Smooth muscle cell (in vitro differentiated cells): ENCODE measurements at regions not wholly inside any gene's neighbourhood (a gene's known extent, or its start where the extent isn't known, plus 50 kb on each side); places are given as distances from the start of the nearest gene placed in this dataset.

Experiments
- DNase-seq: peaks from one replicate; lab custom pipeline; 2025; ENCODE audit not compliant: unreplicated experiment; lab: John Stamatoyannopoulos, UW
- H2AFZ ChIP-seq: fragments of 200-600 bp; sonication (generic); 2 replicates; pipeline ENCODE4 v1.6.0; 2016; ENCODE audit warnings: antibody characterized with exemption, low read depth, mild to moderate bottlenecking
- H3F3A ChIP-seq: fragments of 200-600 bp; sonication (generic); 2 replicates; pipeline ENCODE4 v1.6.0; 2017; ENCODE audit warnings: antibody characterized with exemption, low read depth
- H3K27ac ChIP-seq: fragments of 200-600 bp; sonication (generic); 2 replicates; pipeline ENCODE4 v1.5.1; 2016; ENCODE audit warnings: low read depth, mild to moderate bottlenecking
- H3K27me3 ChIP-seq: fragments of 200-600 bp; sonication (generic); 2 replicates; pipeline ENCODE4 v1.6.1; 2016; ENCODE audit warnings: low read depth, mild to moderate bottlenecking
- H3K36me3 ChIP-seq: fragments of 200-600 bp; sonication (generic); 2 replicates; pipeline ENCODE4 v1.5.1; 2016; ENCODE audit warnings: low read depth
- H3K4me1 ChIP-seq: fragments of 200-600 bp; sonication (generic); 2 replicates; pipeline ENCODE4 v1.5.1; 2016; ENCODE audit warnings: low read depth
- H3K4me2 ChIP-seq: fragments of 200-600 bp; sonication (generic); 2 replicates; pipeline ENCODE4 v1.6.0; 2016; ENCODE audit warnings: mild to moderate bottlenecking
- H3K4me3 ChIP-seq: fragments of 200-600 bp; sonication (generic); 2 replicates; pipeline ENCODE4 v1.5.1; 2016; ENCODE audit warnings: mild to moderate bottlenecking
- H3K79me2 ChIP-seq: fragments of 200-600 bp; sonication (generic); 2 replicates; pipeline ENCODE4 v1.6.0; 2016; ENCODE audit warnings: low read depth, mild to moderate bottlenecking
- H3K9ac ChIP-seq: fragments of 200-600 bp; sonication (generic); 2 replicates; pipeline ENCODE4 v1.6.0; 2016; ENCODE audit warnings: low read depth
- H3K9me3 ChIP-seq: fragments of 200-600 bp; sonication (generic); replicated peaks from 2 replicates; pipeline ENCODE4 v1.5.1; 2016; ENCODE audit warnings: low read depth
- H4K20me1 ChIP-seq: fragments of 200-600 bp; sonication (generic); 2 replicates; pipeline ENCODE4 v1.6.0; 2016; ENCODE audit warnings: low read depth
- CTCF ChIP-seq: fragments of 200-600 bp; sonication (generic); IDR thresholded peaks from 2 replicates; pipeline ENCODE4 v1.5.1; 2017; ENCODE audit warnings: borderline replicate concordance, mild to moderate bottlenecking, antibody characterized with exemption; ENCODE audit not compliant: insufficient read depth, poor library complexity, severe bottlenecking
- WGBS: methylation state at CpG from one replicate; pipeline ENCODE4 v1.1.7; 2016; ENCODE audit warnings: low lambda C conversion rate; 5-methylcytosine and 5-hydroxymethylcytosine counted together

DNA sequence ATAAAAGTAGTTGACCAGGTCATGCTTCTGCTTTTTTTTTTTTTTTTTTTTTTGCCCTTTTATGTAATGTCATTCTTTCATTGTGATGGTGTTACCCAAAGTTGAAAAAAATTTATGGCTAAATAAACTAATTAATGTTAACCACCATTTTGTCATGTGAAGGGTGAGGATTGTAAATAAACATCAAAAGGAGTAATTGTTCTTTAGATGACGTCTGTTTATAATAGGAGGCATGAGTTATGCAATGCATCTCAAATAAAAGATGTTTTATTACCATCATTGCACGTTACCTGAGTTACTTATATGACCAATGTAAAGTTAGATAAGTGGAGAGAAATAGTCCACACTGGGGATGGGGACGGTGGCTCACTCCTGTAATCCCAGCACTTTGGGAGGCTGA, 349.9 kb upstream of the PDE3A start:
- Histone ChIP-seq H3K79me2 (no peaks in the 10 kb centered on the region), H3K9me3 (no peaks in the 10 kb centered on the region), H4K20me1 (no peaks in the 10 kb centered on the region), H3K9ac (no peak overlapping the region), H3F3A (no peaks in the 10 kb centered on the region), H3K36me3 (no peaks in the 10 kb centered on the region), H2AFZ (no peak overlapping the region), H3K4me3 (no peak overlapping the region), H3K4me1 (no peaks in the 10 kb centered on the region), H3K4me2 (no peak overlapping the region), H3K27ac (no peak overlapping the region), H3K27me3 (no peaks in the 10 kb centered on the region)
- WGBS = 63% methylated on average over 3 of the region's 3 CpGs
- no peak for TF ChIP-seq CTCF
- DNase-seq = no peak

DNA sequence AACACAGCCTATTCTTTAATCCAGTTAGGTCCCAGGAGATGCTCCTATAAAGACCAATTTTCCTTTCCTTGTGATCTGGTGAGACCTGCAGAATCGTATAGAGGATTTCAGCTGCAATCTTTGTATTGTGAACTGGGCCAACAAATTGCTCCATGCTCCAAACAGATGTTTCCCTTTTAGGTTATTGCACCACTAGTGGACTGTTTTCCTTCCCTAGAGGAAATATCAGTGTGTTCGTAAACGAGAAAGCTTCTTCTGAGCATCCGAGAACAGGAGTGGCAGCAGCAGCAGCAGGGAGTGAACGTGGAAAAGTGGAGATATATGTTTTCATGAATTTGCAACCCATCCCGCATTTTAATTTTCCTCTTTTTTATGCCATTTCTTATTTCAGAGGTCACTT, 344.1 kb upstream of the PDE3A start:
- Histone ChIP-seq H3K9ac (no peak overlapping the region), H3F3A (no peaks in the 10 kb centered on the region), H3K4me2 (no peak overlapping the region), H3K79me2 (no peaks in the 10 kb centered on the region), H3K27me3 (no peaks in the 10 kb centered on the region), H2AFZ (peak overlapping the region; percentile 66), H3K36me3 (no peaks in the 10 kb centered on the region), H3K9me3 (no peaks in the 10 kb centered on the region), H4K20me1 (no peaks in the 10 kb centered on the region), H3K4me3 (no peak overlapping the region), H3K27ac (no peak overlapping the region), H3K4me1 (no peaks in the 10 kb centered on the region)
- no peak for TF ChIP-seq CTCF
- no peak for DNase-seq
- WGBS = 53% methylated on average over 6 of the region's 6 CpGs

DNA sequence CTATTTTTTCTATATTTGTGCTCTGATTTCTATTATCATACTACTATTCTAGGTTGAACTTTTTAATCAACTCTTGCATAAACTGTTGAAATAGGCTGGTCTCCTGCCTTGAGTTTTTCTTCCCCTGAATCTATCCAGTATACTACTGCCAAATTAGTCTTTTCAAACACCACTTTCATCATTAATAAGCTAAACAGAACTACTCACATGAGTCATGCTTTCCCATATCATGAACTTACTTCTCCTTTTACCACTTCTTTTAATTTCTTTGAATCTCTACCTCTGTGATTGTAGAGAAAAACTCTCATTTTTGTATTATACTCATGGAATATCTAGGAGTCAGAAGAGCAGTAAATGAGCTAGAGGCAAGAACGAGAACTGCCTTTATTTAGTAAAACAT, 340.3 kb upstream of the PDE3A start:
- Histone ChIP-seq H3K36me3 (no peaks in the 10 kb centered on the region), H2AFZ (no peak overlapping the region), H3K27me3 (no peaks in the 10 kb centered on the region), H3K4me2 (no peak overlapping the region), H4K20me1 (no peaks in the 10 kb centered on the region), H3K79me2 (no peaks in the 10 kb centered on the region), H3K4me1 (no peaks in the 10 kb centered on the region), H3K9ac (no peak overlapping the region), H3F3A (no peaks in the 10 kb centered on the region), H3K9me3 (no peaks in the 10 kb centered on the region), H3K27ac (no peak overlapping the region), H3K4me3 (no peak overlapping the region)
- DNase-seq = no peak
- WGBS = 96% methylated on average over 1 of the region's 1 CpG
- no peak for TF ChIP-seq CTCF

GRCh38 chr12:20030826-20031225, 337.5 kb upstream of the PDE3A start:
- Histone ChIP-seq H3K27me3 (no peaks in the 10 kb centered on the region), H3K4me1 (no peaks in the 10 kb centered on the region), H3K4me2 (no peak overlapping the region), H2AFZ (no peak overlapping the region), H3K79me2 (no peaks in the 10 kb centered on the region), H3K36me3 (no peaks in the 10 kb centered on the region), H3K9ac (no peak overlapping the region), H3K27ac (no peak overlapping the region), H3F3A (no peaks in the 10 kb centered on the region), H4K20me1 (no peaks in the 10 kb centered on the region), H3K4me3 (no peak overlapping the region), H3K9me3 (no peaks in the 10 kb centered on the region)
- no peak for DNase-seq
- no peak for TF ChIP-seq CTCF
- 41% methylated on average over 1 of the region's 1 CpG for WGBS
